ENCODE measurements at regions not wholly inside any gene's neighbourhood (a gene's known extent, or its start where the extent isn't known, plus 50 kb on each side); places are given as distances from the start of the nearest gene placed in this dataset.
A peak's percentile ranks its signal among the peaks of the same experiment; 100 is the strongest.

DNA sequence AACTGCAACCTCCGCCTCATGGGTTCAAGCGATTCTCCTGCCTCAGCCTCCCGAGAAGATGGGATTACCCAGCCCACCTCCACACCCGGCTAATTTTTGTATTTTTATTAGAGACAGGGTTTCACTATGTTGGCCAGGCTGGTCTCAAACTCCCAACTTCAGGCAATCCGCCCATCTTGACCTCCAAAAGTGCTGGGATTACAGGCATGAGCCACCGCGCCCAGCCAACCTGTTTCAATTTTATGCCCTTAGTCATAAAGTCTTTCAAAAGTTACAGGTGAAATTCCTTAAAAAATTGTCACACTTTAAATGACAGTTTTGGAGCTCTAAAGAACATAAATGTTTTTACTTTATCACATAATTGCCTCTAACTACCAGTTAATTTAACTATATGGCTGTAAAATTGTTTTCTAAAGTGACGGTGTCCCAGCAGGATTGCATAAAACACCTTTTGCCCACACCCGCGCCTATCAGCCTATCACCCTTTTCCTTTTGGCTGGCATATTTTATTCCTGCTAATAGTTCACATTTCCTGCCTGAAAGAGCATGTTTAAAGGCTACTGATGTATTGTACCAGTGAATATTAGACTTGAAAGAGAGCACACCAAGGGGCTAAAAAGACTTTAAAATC is 164.2 kb upstream of the SEMA6D start:
- no peak for DNase-seq

DNA sequence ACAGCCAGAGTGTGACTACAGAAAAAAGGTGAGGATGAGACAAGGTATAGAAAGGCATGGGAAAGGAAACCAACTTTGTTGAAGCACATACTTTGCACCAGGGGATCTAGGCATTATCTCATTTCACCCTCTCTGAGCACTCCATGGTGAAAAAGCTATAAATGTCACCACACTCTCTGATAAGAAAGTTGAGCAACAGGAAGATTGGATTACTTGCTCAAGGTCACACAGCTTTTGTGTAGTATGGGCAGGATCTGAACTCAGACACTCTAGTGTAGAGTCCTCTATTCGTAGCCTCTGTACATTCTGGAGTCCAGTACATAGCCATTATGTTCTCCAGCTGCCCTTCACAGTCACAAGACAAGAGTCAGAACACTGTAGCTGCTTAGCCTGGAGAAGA is 163.4 kb upstream of the SEMA6D start:
- DNase-seq: no peak

DNA sequence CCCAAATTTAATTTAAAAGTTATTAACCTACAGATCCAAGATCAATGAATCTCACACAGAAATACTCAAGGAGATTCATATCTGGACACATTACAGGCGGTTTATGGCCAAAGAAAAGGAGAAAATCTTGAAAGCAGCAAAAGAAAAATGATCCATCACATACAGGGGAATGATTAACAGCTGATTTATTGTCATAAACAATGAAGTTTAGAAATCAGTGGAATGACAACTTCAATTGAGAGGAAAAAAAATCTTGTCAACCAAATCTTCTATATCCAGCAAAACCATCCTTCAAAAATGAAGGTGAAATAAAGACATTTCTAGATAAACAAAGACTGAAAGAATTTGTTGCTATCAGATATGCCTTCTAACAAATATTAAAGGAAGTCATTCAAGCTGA is 156.2 kb upstream of the SEMA6D start:
- peak; percentile 6 for DNase-seq

DNA sequence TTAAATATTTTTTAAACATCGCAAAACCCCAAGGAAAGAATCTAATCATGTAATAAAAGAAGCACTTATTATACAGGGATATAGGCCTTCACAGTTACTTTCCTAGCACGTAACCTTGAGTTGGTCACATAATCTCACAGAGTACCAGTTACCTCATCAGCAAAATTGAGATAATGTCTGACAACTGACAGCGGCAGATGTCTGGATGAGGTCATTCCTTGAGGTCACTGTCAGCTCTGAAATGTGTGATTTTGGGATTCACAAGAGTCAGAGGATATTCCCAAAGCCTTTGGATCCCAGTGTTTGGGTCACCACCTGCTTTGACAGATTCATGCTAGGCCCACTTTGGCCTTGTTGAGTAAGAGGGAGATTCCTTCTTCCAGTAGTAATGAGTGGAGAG is 151.4 kb upstream of the SEMA6D start:
- no peak for DNase-seq

DNA sequence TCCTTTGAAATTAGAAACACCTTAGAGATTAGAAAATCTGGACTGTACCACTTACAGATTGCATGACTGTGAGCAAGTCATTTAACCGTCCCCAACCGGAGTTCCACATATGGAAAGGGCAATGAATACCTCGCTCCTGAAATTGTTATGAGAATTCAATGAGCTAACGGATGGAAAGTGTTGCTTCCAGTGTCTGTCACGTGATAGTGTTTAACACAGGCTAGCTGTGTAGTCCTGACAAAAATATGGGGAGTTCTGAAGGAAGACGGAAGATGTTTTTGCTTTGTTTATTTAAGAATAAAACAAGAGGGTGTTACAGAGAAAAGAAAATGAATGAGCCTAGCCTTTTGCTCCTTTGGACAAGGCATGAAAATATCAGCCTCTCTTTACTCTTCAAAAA is 150.7 kb upstream of the SEMA6D start:
- DNase-seq: no peak

DNA sequence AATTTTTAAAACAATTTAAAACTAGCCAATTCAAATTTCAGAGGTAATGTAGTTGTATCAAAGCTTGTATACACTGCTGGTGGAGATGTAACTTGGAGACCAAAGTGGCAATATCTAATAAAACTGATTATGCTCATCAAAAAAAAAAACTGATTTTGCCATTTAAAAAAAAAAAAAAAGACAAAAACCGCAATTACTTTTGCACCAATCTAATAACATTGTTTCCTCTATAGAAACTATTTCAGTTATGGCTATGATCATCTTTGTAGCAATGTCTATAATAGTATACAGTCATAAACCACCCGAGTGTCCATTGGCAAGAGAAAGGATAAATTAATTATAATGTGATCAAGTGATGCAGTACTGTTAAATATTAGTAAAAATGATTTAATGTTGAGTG is 149.3 kb upstream of the SEMA6D start:
- DNase-seq: no peak

DNA sequence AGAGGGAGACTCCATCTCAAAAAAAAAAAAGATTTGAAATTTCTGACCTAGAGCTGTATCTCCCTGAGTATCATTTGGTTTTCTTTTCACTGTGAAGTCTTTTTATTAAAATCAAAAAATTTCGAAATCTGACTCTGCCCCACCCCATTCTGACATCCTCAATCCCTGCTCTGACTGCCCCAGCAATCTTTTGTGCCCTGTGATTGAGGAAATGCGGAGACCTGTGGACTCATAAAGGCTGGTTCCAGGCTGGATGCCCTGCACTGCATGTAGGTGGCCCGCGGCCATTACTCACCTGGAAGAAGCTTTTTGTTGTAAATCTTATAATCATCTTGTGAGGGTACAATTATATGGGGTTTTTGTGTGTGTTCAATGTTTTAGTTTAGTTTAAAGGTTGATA is 147.3 kb upstream of the SEMA6D start:
- DNase-seq: no peak

DNA sequence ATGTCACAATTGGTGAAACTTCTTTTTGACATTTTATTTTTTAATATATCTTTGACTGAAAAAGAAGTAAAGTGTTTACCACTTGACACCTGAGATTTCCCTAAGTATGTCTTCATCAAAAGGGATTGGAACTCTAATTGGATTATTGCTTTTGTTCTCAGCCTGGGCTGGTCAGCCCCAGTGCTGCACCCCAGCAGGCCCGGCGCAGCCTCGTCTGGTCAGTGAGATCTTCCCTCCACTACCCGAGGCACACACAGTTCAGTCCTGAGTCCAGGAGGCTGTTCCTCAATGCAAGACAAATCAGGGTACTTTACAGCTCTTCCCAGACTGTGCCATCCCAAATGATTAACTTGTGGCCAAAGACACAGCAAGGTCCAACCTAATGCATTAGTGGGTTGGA is 146.9 kb upstream of the SEMA6D start:
- no peak for DNase-seq

DNA sequence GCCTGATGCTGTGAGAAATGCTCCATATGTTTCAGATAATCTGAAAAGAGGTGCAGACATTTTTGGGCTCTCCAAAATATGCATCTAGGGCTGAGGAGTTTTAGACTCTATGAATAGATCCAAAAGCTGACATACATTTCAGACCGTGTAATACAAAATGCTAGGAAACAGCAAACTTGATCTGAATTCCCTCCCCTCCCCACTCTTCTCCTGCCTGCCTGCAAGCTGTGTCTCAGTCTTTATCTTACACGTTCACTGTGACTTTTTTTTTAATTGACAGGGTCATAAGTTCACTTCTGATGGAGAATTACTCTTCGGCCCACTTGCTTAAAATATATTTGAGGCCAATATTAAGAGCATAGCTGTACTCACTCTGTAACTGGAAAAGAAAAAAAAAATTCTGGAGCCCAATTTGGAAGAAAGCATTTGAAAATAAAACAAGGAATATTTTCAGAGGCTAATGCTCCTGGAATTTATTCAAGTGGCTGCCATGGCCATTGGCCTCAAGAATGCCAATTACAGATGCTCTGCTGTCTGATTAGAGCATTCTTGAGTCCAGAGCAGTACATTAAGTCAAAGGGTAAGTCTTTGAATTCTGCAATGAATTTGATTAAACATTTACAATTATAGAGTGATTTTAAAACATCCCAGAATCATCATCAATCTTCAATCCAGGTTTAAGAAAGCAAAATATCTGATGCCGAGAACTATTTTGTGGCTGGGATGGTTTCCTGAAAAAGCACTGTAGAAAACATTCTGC is 146.2 kb upstream of the SEMA6D start:
- no peak for DNase-seq

DNA sequence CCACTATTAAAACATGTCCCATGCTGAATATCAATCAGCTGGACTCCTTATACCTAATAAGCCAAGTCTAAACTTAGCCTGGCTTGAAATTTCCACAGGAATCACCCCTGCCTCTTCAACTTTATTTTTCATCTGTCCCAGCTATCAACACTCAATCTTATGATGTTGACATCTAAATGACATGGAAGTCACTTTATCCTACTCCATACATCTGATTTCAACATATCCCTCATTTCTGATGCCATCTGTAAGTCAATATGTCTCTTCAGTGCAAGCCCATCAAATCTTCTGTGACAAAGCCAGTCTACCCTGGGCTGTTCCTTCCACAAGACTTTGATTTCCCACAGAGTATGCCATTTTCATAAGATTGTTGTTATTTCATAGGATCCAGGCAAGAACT is 143.6 kb upstream of the SEMA6D start:
- no peak for DNase-seq

DNA sequence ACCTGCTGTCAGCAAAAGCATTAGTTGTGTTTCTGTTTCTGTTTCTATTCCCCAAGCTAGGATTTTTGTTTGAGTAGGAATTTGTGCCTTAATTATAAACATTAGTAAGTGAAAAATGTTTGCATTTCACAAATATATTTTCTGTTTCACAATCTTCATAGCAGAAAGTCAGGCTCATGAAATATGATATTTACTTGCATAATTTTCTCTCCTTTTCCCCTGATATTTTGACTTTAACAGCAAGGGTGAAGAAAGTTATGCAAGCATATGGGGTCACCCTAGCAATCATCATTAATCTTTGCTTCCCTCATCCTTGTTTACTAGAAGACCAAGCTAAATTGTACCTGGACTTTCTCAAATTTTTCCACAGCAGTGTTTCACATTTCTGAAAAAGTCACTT is 140.3 kb upstream of the SEMA6D start:
- no peak for DNase-seq

DNA sequence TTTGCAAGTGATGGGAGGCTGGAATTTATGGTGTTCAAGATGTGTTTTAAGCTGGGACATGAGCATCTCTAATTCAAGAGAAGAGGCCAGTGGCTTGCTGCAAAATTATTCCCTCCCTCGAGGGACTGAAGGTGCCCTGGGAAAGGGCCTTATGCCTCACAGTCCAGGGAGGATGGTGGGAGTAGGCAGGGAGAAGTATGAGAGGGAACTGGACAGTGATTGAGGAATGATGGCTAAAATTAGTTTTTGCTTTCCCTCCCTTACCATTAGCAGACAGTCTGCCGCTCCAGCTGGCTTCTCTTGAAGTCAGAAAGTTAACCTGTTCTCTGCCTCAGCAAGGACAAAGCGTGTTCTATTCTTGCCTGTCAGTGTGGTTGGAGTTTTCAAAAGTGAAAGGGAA is 139.8 kb upstream of the SEMA6D start:
- DNase-seq: no peak

DNA sequence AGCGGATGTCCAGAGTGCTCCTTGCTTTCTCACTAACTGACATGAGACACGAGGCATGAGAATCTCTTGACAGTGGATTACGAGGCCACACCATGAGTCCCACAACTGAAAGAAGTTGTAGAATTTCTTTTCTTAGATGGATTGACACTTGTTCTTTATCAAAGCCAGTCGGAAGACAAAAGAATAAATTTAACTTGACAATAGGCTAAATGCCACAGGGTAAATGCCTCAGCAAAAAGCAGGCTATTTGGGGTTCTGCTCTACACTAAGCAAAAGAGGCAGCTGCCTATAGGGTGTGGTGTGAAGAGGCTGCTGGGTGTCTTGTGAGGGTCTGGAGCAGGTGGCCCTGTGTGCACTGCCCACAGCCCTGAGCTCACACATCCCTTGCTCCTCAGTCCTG is 135.1 kb upstream of the SEMA6D start:
- no peak for DNase-seq

DNA sequence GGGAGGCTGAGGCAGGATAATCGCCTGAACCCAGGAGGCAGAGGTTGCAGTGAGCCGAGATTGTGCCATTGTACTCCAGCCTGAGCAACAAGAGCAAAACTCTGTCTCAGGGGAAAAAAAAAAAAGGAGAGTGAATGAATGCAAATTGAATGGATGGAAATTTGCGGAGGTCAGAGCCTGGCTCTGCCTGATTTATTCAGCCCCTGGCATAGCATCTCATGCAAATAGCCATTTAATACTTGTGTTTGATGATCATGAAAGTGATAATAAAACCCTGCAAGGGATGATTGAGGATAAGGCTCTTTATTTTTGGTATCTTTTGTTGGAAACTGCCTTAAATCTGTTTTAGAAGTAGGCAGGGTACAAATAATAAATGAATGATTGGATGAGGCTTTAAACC is 133.0 kb upstream of the SEMA6D start:
- no peak for DNase-seq

DNA sequence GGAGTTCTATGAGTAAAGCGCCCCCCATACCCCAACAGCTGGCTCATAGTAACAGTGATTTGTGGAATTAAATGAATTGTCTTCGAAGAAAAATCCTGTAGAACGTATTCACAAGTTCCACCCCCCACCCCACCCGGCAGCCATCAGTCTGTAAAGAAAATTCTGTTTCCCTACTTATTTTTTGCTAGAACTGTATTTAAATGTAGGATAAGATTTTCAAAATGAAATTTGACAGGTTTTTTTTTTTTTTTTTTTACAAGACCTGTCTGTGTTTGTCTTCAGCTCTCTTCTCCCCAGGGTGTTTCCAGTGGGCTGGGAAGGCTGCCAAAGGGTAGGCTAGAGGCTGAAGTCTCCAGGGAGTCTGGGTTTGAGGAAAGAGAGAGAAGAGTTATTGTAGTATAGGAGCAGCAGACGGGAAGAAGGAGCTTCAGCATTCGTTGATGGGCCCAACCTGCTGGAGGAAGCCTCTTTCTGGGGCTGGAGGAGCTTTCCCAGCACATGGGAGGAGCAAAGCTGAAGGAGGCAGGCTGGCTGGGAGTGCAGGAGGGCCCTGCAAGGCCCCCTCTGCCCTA is 130.6 kb upstream of the SEMA6D start:
- peak; percentile 19 for DNase-seq

DNA sequence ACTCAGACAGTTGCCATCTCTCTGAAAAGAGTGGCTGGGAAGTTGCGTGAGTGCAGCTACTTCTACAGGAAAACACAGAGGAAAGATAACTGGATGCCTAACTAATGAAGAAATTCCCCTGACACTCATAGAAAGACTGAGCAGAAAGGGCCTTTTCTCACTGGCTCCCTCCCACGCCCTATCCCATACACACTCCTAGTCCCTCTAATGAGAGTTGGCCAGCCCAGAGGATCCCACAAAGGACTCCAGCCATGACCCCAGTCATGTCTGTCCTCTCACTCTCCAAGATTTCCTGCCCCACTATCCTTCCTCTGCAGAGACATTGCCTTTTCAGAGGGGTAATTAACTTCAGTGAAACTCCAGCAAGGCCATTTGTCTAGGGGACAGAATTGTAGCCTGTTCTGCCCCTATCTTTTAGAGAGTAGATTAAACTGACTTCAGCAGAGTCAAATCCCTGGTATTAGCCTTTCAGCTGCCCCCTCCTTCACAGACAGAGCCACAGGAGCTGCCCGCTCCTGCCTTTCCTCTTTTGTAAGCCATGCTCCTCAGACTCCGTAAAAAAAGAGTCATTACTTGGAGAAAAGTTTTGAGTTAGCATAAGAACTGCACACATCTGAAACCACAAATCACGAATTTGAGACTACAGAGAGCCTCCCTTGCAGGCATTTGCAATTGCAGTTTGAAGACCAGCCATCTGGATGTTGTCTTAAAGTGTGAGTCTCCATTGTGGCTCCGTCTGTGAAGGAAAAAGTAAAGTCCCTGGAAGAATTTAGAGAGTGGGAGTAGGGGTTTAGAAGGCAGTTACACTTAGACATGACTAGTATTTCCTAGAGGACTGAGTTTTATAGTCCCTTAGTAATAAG is 129.1 kb upstream of the SEMA6D start:
- no peak for DNase-seq

DNA sequence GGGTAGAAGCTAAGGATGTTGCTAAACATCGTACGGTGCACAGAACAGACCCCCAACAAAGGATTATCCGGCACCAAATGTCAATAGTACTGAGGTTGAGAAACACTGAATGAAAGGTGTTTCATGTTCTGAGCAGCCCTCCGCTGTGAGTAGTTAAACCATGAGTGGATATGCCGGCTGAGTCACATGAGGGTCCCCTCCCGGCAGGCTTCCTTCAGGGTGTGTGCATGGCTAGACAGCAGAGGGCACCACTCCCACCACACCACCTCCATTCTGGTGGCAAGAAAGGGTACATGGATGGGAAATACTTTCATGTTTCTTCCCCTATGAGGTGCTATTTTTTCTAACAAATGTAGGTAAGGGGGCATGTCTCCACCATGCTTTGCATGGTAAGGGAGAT is 128.3 kb upstream of the SEMA6D start:
- DNase-seq: no peak

DNA sequence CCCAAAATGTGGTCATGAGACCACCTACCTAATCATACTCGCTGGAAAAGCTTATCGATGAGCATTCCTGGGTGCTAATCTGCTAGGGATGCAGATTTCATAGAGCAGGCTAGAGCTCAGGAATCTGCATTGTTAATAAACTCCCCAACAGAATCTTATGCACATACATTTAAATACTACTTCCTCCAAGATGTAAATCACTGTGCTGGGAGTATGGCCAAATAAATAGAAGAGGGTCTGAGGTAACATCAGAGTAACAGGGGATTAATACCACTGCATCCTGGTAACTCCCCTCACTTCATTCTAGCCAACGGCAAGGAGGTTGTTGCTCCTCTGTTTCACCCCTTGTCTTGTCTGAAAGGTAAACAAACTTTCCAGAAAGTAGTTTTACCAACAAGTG is 118.3 kb upstream of the SEMA6D start:
- DNase-seq: no peak

DNA sequence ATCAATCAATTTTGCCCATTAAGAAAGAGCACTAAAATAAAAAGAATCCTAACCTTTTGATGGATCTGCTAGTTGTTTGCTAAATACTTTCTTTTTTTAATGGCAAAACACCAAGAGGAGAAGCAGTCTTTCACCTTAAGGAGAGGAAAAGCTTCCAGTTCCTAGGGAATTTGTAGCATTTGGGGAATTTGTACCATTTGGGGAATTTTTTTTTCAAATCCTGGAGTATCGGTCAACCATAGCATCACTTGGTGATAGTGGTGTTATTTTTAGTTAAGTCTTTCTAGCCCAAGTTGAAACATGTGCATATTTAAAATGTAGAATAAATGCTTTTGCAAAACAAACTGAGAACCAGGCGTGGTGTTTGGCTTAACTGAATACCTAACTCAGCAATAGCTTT is 117.5 kb upstream of the SEMA6D start:
- no peak for DNase-seq

DNA sequence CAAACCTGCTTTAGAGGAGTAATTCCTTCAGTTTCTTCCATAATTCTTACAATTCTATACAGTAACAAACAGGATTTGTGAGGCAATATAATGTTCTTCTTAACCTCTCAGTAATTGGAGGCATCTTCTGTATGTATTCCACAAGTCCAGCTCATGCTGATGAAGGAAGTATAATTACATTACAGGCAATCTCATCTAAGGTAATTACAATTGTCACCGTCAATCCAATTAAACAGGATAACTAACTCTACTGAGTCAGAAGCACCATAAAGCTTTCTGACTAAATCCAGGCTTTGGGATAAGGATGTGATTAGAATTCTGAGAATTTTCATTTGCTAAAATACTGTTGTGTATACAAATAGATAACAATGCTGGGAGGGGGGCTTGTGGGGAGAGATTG is 115.2 kb upstream of the SEMA6D start:
- no peak for DNase-seq

DNA sequence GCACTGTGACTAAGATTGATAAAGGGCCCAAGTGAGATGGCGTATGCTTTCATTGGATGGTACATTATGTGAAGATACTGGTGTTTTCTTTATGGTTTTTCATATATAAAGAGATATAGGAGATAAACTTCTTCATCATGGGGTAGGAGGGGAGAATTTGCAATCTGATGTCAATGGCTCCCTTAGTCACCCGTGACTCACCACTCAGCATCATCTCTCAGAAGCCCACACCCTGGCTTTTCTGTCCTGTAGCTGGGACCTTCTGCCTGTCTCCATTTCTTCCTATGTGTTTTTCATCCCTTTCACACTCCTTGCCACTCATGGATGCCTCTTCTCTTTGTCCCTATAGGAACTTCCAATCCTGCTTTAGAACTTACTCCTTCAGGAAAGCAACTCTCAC is 114.3 kb upstream of the SEMA6D start:
- DNase-seq: no peak

DNA sequence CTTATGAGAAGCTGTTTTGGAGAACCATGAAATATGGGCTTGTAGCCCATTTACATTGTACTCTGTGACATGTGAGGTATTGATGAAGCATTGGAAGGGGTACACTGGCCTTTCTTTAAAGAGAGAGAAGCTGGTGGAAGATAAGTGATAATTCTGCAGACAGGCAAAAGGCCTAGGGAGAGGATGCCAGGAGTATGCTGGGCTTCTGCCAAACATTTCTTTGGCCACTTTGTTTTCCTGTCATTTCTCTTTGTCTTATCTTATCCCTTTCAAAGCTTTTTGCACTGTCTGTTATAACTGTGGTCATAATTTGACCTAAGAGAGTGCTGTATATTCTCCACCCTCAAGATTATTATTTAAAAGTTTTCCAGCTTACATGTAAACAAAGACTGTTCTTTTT is 109.6 kb upstream of the SEMA6D start:
- no peak for DNase-seq

DNA sequence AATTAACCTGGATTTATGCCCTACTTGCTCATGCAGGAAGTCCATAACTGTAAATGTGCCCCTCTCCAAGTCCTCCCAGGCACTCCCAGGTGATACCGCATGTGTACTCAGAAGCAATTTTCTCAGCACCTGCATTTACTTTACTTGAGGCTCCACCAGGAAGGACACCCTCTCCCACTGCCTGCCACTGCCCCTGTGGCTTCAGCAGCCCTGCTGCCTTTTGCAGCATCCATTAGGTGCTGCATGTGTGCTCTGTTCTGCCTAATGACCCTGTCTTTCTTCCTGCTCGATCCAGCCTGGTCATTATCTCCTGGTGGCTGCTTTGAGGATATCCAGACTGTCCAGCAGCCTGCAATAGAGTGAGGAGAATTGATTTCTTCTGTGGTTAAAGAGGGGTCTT is 107.6 kb upstream of the SEMA6D start:
- DNase-seq: peak; percentile 13

DNA sequence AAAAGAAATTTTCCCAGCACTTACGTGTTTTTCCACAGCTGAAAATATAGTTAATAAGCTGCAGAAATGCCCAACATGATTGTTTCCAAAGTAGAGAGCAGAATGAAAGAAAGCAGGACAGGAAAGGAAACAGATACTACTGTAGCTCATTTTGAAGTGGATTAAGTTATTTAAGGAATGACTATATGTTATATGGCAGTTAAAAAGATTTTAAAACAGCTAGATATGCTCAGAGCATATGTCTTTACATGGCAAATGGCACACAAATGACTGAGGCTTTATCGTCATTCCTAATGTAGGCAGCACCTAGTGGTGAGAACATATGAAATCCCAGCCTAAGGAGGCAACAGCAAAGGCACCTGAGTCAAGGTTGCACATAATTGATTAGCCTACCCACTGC is 106.6 kb upstream of the SEMA6D start:
- no peak for DNase-seq
